GM06990 (cell line): ENCODE measurements at regions not wholly inside any gene's neighbourhood (a gene's known extent, or its start where the extent isn't known, plus 50 kb on each side); places are given as distances from the start of the nearest gene placed in this dataset.

Experiments
- DNase-seq: peaks from one replicate; pipeline ENCODE4 v3.0.0-alpha.2; 2011; ENCODE audit not compliant: insufficient read length; ENCODE audit errors: extremely low read depth
- H3K27me3 ChIP-seq: replicated peaks from 2 replicates; pipeline ENCODE4 v1.6.0; 2011; ENCODE audit warnings: low read length; ENCODE audit not compliant: control insufficient read depth, insufficient read depth
- H3K36me3 ChIP-seq: 2 replicates; pipeline ENCODE4 v1.5.1; 2011; ENCODE audit warnings: low read length; ENCODE audit not compliant: control insufficient read depth, insufficient read depth
- H3K4me3 ChIP-seq: replicated peaks from 2 replicates; pipeline ENCODE4 v1.5.1; 2011; ENCODE audit warnings: low read depth, mild to moderate bottlenecking, control low read depth, low read length
- TF ChIP-seq, protein P1 (sequence below): IDR thresholded peaks from 2 replicates; pipeline ENCODE4 v1.5.1; 2011; ENCODE audit warnings: low read length, control low read depth, mild to moderate bottlenecking, inconsistent platforms; ENCODE audit not compliant: insufficient read depth, poor library complexity, severe bottlenecking

DNA sequence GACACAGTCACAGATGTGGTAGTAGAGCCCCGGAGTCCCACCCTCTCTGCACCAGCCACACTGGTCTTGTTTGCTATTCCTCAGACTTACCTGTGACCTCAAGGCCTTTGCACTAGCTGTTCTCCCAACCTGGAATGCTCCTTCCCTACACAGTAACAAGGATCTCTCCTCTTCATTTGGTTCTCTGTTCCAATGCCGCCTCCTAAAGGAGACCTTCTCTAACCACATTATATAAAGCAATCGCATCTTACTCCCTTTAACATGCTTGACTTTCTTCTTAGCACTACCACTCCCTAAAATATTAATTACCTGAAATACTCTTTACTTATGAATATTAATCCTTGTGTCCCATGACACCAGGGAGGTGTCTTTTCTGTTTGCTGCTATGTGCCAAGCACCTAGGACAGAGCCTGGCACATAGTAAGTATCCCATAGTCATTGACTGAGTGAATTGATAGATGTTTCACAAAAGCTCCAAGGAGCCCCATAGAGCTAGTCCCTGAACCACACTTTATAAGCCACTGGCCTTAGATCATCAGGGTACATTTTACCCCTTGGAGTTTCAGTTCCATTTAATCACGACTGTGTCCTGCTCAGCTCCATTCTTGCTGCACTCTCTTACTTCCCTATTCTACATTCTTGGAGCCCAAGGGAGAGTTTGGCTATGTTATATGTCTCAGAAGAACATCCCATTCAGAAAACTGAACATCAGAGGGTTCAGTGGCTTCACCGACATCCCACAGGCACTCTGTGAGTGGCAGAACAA is 312.7 kb downstream of the RAB28 start:
- Histone ChIP-seq H3K36me3 (no peaks in the 10 kb centered on the region), H3K27me3 (no peaks in the 10 kb centered on the region), H3K4me3 (no peak overlapping the region)
- no peak for DNase-seq
- TF ChIP-seq, protein P1, sequence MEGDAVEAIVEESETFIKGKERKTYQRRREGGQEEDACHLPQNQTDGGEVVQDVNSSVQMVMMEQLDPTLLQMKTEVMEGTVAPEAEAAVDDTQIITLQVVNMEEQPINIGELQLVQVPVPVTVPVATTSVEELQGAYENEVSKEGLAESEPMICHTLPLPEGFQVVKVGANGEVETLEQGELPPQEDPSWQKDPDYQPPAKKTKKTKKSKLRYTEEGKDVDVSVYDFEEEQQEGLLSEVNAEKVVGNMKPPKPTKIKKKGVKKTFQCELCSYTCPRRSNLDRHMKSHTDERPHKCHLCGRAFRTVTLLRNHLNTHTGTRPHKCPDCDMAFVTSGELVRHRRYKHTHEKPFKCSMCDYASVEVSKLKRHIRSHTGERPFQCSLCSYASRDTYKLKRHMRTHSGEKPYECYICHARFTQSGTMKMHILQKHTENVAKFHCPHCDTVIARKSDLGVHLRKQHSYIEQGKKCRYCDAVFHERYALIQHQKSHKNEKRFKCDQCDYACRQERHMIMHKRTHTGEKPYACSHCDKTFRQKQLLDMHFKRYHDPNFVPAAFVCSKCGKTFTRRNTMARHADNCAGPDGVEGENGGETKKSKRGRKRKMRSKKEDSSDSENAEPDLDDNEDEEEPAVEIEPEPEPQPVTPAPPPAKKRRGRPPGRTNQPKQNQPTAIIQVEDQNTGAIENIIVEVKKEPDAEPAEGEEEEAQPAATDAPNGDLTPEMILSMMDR, result no peak

DNA sequence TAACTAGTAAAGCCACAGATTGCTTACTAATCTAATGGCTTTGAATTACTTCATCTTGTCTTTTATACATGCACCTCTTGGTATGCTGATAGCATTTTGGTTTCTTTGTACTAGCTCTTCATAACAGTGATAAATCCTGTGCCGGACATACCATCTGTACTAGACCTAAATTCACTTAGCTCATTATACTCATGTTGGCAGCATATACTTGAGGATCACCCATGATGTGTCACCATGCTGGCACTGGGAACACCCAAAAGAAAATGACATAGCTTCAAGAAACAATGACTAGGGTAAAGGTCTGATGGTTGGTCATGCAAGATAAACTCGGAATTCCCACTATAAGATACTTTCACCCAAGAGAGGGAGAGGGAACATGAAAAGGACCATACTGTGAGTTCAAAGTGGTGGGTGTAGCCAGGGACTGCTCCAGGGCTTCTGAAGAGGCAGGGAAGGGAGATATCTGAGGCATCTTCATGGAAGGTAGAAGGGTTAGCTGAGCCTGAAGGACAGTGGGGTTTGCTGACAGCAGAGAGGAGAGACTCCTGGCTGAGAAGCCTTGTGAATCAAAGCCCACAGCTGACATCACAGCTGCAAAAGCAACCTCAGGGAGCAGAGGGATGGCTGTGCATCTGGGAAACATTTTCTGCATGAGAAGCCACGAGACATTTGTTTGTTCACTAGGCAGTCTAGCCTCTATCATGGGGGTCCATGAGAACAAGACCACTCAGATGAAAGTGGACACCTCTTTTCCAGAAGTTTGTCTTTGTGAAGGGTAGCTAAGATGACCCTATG is 314.2 kb downstream of the RAB28 start:
- TF ChIP-seq, protein P1, result no peak
- Histone ChIP-seq H3K4me3 (no peak overlapping the region), H3K27me3 (no peaks in the 10 kb centered on the region), H3K36me3 (no peaks in the 10 kb centered on the region)
- no peak for DNase-seq

DNA sequence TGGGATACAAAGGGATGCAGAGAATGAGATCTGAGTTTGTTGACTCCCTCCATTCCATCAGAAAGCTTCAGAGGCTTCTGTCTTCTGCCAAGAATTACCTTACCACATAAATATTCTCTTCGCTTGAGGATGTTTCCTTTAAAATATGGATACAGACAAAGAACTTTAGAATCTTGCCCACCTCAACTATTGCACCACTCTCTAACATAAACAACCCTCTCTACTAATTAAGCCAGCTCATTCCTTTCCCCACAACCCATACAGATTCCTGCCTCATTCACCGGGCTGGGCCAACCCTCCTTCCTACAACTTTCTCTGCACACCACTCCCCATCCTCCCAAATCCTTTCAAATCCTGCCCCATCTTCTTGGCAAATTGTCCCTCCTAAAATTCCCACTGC is 315.8 kb downstream of the RAB28 start:
- no peak for DNase-seq
- H3K4me3 ChIP-seq, result no peak overlapping the region
- H3K36me3 ChIP-seq, result no peaks in the 10 kb centered on the region
- TF ChIP-seq, protein P1, result no peak
- no peaks in the 10 kb centered on the region for H3K27me3 ChIP-seq

DNA sequence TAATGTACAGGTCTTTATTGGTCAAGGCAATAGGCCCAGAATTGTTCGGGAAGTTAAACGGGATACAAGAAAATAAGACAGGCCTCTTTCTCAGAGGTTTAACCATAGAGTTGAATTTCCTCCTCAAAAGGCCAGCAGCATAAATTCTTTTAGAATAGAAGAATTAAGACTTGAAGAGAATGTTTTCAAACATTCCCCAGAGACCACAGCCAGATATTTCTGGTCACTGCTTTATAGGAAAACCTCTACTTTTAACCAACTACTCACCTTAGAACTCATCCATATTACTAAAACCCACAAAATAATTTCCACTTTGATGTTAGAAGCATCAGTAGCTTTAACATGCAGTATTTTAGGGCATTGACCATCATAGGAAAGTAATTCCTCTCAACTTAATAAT is 317.9 kb downstream of the RAB28 start:
- H3K36me3 ChIP-seq, result no peaks in the 10 kb centered on the region

DNA sequence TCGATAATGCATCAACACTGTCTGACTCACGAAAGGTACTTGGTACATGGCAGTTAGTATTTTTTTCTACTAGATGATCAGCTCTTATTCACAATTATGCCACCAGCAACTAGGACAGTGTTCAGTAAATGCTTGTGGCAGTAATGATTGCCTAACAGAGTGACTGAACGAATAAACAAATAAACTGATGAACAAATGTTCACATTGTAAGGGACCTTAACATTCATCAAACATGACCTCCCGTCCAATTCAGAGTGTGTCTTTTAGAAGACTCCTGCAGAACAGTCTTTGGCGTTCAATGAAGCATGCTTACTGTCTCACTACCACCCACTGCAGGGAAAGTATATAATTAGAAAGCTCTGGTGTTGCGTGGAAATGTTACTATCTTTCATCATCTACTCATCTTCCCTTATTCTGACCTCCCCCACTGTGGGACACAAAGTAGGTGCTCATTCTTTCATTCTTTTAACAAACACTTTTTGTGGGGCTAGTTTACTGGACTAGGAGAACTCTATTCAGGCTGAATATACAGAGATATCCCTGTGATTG is 319.3 kb downstream of the RAB28 start:
- Histone ChIP-seq H3K27me3 (no peaks in the 10 kb centered on the region), H3K36me3 (no peaks in the 10 kb centered on the region), H3K4me3 (no peak overlapping the region)
- DNase-seq, result no peak
- TF ChIP-seq, protein P1, result no peak

More for the DNA sequence above, 317.9 kb downstream of the RAB28 start:
- no peak for DNase-seq
- TF ChIP-seq, protein P1, result no peak
- Histone ChIP-seq H3K4me3 (no peak overlapping the region), H3K27me3 (no peaks in the 10 kb centered on the region)
